Chondrocyte (in vitro differentiated cells): ENCODE measurements at regions not wholly inside any gene's neighbourhood (a gene's known extent, or its start where the extent isn't known, plus 50 kb on each side); places are given as distances from the start of the nearest gene placed in this dataset.

Experiments
- DNase-seq: peaks from one replicate; pipeline ENCODE4 v3.0.0; 2021; ENCODE audit warnings: mixed read lengths, low spot score
- H3K27ac Mint-ChIP-seq: one replicate; pipeline ENCODE4 v1.8.0; 2021; ENCODE audit warnings: mild to moderate bottlenecking, moderate library complexity, mixed read lengths; ENCODE audit not compliant: unreplicated experiment
- H3K27me3 Mint-ChIP-seq: 2 replicates; pipeline ENCODE4 v1.8.0; 2021; ENCODE audit warnings: low read depth, mixed read lengths
- H3K36me3 Mint-ChIP-seq: 2 replicates; pipeline ENCODE4 v1.8.0; 2021; ENCODE audit warnings: low read depth, mixed read lengths
- H3K4me1 Mint-ChIP-seq: 2 replicates; pipeline ENCODE4 v1.8.0; 2021; ENCODE audit warnings: low read depth, mild to moderate bottlenecking, mixed read lengths
- H3K4me3 Mint-ChIP-seq: one replicate; pipeline ENCODE4 v1.8.0; 2021; ENCODE audit warnings: mild to moderate bottlenecking, moderate library complexity, mixed read lengths; ENCODE audit not compliant: unreplicated experiment
- H3K9me3 Mint-ChIP-seq: 2 replicates; pipeline ENCODE4 v1.8.0; 2021; ENCODE audit warnings: low read depth, mixed read lengths
- CTCF ChIP-seq: fragments of 200-600 bp; sonication (generic); IDR thresholded peaks from 2 replicates; pipeline ENCODE4 v1.5.0; 2021; ENCODE audit warnings: antibody characterized with exemption, mild to moderate bottlenecking, moderate library complexity

- TF ChIP-seq CTCF = no peak
- no peak for DNase-seq
- no peaks in the 10 kb centered on the region for H3K36me3 Mint-ChIP-seq
- H3K27ac Mint-ChIP-seq = no peak overlapping the region
- peaks cover 38% of the 10 kb centered on the region for H3K4me1 Mint-ChIP-seq
- H3K4me3 Mint-ChIP-seq = no peak overlapping the region
- H3K27me3 Mint-ChIP-seq = no peaks in the 10 kb centered on the region
- no peaks in the 10 kb centered on the region for H3K9me3 Mint-ChIP-seq
Observed at GRCh38 chr5:56352808-56353590, 119.9 kb upstream of the ANKRD55 start.

- Mint-ChIP-seq H3K27me3 (no peaks in the 10 kb centered on the region), H3K4me3 (no peak overlapping the region), H3K27ac (peak overlapping the region; percentile 64), H3K4me1 (peaks cover 29% of the 10 kb centered on the region), H3K9me3 (no peaks in the 10 kb centered on the region), H3K36me3 (no peaks in the 10 kb centered on the region)
- DNase-seq = no peak
- no peak for TF ChIP-seq CTCF
Observed at GRCh38 chr5:56350597-56351170, 117.6 kb upstream of the ANKRD55 start.

- Mint-ChIP-seq H3K27ac (peak overlapping the region; percentile 8), H3K4me3 (no peak overlapping the region), H3K4me1 (peaks cover 29% of the 10 kb centered on the region), H3K27me3 (no peaks in the 10 kb centered on the region), H3K9me3 (no peaks in the 10 kb centered on the region), H3K36me3 (no peaks in the 10 kb centered on the region)
- TF ChIP-seq CTCF = no peak
- no peak for DNase-seq
Observed at GRCh38 chr5:56350011-56350596, 117.0 kb upstream of the ANKRD55 start.

- no peak for TF ChIP-seq CTCF
- H3K27me3 Mint-ChIP-seq = no peaks in the 10 kb centered on the region
- no peaks in the 10 kb centered on the region for H3K9me3 Mint-ChIP-seq
- H3K4me1 Mint-ChIP-seq = peaks cover 29% of the 10 kb centered on the region
- no peak for DNase-seq
- H3K4me3 Mint-ChIP-seq = no peak overlapping the region
- no peak overlapping the region for H3K27ac Mint-ChIP-seq
- no peaks in the 10 kb centered on the region for H3K36me3 Mint-ChIP-seq
Observed at GRCh38 chr5:56349461-56349860, 116.3 kb upstream of the ANKRD55 start.

GRCh38 chr5:56346741-56347535, 113.8 kb upstream of the ANKRD55 start:
- Mint-ChIP-seq H3K36me3 (no peaks in the 10 kb centered on the region), H3K9me3 (no peaks in the 10 kb centered on the region)
- no peak for DNase-seq

More at GRCh38 chr5:56346741-56347535, 113.8 kb upstream of the ANKRD55 start:
- Mint-ChIP-seq H3K27me3 (no peaks in the 10 kb centered on the region), H3K4me3 (no peak overlapping the region), H3K27ac (no peak overlapping the region), H3K4me1 (peaks cover 28% of the 10 kb centered on the region)
- no peak for TF ChIP-seq CTCF
